T47D (cell line): ENCODE measurements at regions not wholly inside any gene's neighbourhood (a gene's known extent, or its start where the extent isn't known, plus 50 kb on each side); places are given as distances from the start of the nearest gene placed in this dataset.
A peak's percentile ranks its signal among the peaks of the same experiment; 100 is the strongest.

Experiments
- DNase-seq, 2 experiments: peaks; one replicate each; pipeline versions ENCODE4 v3.0.0 to v3.0.0-alpha.2; 2011 to 2012; ENCODE audit warnings: low read depth in 1 of 2, low spot score in 1 of 2
- JUND ChIP-seq: IDR thresholded peaks from 2 replicates; pipeline ENCODE4 v1.6.1; 2012; ENCODE audit warnings: low read depth
- in situ Hi-C: cut with HindIII; loops from 2 replicates; pipeline ENCODE4 v1.10.0; 2016; ENCODE audit warnings: low sequenced_read_pairs, low pct_unique_long_range_greater_than_20kb

- TF ChIP-seq JUND = no peak
- DNase-seq = no peak
- in situ Hi-C loops = no loop called here
Measured at GRCh38 chr3:116994351-116994879, 284.8 kb downstream of the TUSC7 start.

GRCh38 chr3:117003501-117003900 is 293.9 kb downstream of the TUSC7 start:
- DNase-seq = no peak
- in situ Hi-C loops = no loop called here
- TF ChIP-seq JUND = no peak

- in situ Hi-C loops = no loop called here
- TF ChIP-seq JUND = no peak
- DNase-seq = no peak
Measured at GRCh38 chr3:117005274-117005673, 295.7 kb downstream of the TUSC7 start.

GRCh38 chr3:117005911-117006522 is 296.4 kb downstream of the TUSC7 start:
- no peak for DNase-seq
- in situ Hi-C loops = no loop called here
- TF ChIP-seq JUND = no peak

- DNase-seq = no peak
- no peak for TF ChIP-seq JUND
- in situ Hi-C loops = no loop called here
Measured at GRCh38 chr3:117010318-117010717, 300.7 kb downstream of the TUSC7 start.

GRCh38 chr3:117011687-117012250 is 302.2 kb downstream of the TUSC7 start:
- no peak for TF ChIP-seq JUND
- in situ Hi-C loops = no loop called here
- no peak for DNase-seq

- peak in 1 of 2 experiments; percentile 21 for DNase-seq
- TF ChIP-seq JUND = no peak
- in situ Hi-C loops = no loop called here
Measured at GRCh38 chr3:117016378-117016777, 306.8 kb downstream of the TUSC7 start.

- TF ChIP-seq JUND = no peak
- in situ Hi-C loops = no loop called here
- DNase-seq = no peak
Measured at GRCh38 chr3:117017135-117017894, 307.7 kb downstream of the TUSC7 start.

GRCh38 chr3:117018655-117019054 is 309.1 kb downstream of the TUSC7 start:
- in situ Hi-C loops = no loop called here
- no peak for TF ChIP-seq JUND
- DNase-seq = peak in 1 of 2 experiments; percentile 9

GRCh38 chr3:117019082-117019713 is 309.6 kb downstream of the TUSC7 start:
- in situ Hi-C loops = no loop called here
- TF ChIP-seq JUND = no peak
- DNase-seq = peak; percentile 33 to 81

GRCh38 chr3:117026401-117026800 is 316.8 kb downstream of the TUSC7 start:
- no peak for TF ChIP-seq JUND
- in situ Hi-C loops = no loop called here
- DNase-seq = no peak

- DNase-seq = no peak
- TF ChIP-seq JUND = no peak
- in situ Hi-C loops = no loop called here
Measured at GRCh38 chr3:117035745-117036144, 326.2 kb downstream of the TUSC7 start.
